Stimulated activated CD4-positive, alpha-beta T cell treated with anti-CD3 and anti-CD28 coated beads, Interleukin-1b, Interleukin-23, amount 100 ng/mL, for 24 hours (primary cell): ENCODE measurements at regions not wholly inside any gene's neighbourhood (a gene's known extent, or its start where the extent isn't known, plus 50 kb on each side); places are given as distances from the start of the nearest gene placed in this dataset.

Experiments
- DNase-seq, 4 experiments: peaks; one replicate each; pipeline ENCODE4 v3.0.0-alpha.2; 2020; ENCODE audit warnings: low read depth in 4 of 4, low spot score in 1 of 4

DNA sequence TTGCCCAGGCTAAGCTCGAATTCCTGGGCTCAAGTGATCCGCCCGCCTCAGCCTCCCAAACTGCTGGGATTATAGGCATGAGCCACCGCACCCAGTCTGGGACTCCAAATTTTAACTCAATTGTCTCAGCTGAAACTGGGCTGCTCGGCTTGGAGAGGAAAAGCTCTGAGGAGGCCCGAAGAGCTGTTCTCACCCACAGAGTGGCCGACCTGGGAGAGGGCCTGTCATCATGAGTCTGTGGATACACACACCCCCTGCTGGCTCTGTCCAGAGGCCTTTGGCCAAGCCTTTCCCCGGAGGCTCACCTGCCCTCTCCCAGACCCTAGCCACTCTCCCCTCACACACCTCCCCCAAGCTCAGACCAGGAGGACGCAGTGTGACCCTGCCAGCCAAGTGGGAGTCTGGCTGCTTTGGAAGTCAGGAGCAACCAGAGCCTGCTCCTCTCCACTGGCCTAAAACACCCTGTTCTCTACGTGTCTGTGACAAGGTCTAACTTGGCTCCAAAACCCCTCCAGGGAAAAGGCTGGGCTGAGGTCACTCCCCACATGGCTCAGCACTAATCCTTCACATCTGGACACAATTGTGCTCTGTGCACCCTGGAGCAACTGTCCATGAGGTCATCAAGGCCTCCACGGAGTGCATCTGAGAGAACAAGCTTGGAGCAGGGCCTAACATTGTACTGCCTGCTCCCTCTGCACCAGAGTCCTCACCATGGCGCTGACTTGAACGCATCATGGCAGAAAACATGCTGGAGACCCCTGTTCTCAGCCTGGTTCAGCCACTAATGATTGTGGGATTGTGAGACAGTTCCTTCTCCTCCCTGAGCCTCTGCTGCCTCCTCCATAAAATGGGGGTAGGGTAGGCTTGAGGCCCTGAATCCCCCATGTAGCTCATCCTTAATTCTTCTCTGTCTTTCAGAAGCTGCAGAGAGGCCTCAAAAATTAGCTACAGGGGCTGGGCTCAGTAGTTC, 49.9 kb upstream of the RAB6C start:
- DNase-seq, result no peak
